HG02588 (cell line): ENCODE measurements at regions not wholly inside any gene's neighbourhood (a gene's known extent, or its start where the extent isn't known, plus 50 kb on each side); places are given as distances from the start of the nearest gene placed in this dataset.

Source experiments
- ATAC-seq: cut with Tn5 transposase; IDR thresholded peaks from one replicate; pipeline ENCODE4 v1.9.1; 2021; ENCODE audit warnings: mild to moderate bottlenecking, moderate library complexity; ENCODE audit not compliant: unreplicated experiment

DNA sequence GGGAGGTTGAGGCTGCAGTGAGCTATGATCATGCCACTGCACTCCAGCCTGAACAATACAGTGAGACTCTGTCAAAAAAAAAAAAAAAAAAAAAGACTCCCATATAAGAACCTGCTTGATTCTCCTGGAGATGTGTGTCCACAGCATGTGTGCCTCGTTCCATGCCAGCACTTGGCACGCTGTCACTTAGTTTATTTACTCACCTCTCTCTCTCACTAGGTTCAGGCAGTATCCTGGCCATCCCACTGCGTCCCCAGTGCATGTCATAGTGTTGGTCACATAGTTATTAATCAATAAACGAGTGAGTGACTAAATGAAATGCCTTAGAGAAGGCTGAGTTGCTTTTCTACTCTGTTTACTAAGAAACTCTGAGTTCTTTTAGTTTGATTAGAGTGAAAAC, 79.1 kb upstream of the GPR12 start:
- ATAC-seq: no peak

DNA sequence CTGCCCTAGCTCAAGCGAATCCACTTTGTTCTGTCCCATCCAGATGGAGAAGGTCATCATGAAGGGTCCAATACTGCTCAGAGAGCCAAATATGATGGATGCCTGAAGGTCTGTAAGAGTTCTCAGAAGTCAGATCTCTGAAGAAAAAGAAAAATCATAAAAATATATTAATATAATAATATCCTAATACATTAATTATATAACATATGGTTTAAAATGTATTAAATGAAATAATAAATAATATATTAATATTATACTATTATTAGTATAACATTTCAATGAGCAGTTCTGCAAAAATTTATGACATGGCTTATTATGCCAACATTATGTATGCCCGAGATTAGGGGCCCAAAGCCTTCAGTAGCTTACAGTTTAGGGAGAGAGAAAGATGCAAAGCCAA, 78.2 kb upstream of the GPR12 start:
- no peak for ATAC-seq

DNA sequence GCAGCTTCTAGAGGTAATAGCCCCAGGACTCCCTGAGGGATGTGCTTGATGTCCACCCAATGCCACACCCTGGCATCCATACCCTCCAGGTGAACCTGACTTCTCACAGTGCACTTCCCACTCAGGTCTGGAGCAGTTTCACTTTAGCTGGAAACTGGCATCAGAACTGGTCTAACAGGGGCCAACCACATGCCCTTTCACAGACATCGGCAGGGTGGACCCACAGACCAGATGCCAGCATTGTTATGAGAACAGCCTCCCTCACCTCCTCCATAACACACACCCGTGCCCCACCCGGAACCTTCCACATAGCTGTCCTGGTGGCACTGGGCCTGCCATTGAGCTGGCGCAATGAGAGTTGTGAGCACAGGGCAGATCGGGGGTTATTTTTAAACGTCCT, 77.4 kb upstream of the GPR12 start:
- ATAC-seq: no peak

DNA sequence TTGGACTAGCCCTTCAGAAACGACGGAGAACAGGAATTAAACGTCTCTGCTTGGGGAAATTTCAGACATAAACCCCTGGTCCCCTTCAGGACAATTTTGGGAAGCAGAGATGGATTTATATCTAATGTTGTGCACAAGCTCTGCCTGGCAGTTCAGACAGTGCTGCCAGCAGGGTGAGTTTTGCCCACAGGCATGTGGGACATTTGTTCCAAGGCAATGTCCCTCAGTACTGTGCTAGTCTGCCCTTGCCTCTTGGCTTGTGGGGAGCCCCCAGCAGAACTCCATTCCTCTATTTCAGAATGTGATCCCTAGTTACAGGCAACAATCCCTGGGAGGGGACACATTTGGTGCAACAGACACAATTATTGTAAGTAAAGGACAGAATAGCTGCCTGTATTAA, 76.5 kb upstream of the GPR12 start:
- no peak for ATAC-seq

DNA sequence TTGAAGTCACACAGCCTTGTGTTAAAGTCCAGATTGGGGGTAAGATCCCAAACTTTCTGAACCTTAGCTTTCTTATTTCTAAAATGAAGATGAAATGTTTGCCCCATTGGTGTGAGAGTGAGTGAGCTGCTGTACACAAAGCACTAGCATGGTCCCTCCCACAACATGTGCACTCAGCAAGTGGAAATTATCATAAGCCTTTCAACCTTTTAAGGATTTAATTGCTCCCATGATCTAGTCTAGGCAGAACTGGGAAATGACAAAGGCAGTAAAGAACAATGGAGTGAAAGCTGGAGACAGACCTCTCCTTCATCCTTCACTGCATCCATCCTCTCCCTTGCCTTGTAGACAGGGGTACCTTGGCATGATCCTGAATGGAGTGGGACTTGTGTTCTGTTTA, 76.0 kb upstream of the GPR12 start:
- ATAC-seq: no peak

DNA sequence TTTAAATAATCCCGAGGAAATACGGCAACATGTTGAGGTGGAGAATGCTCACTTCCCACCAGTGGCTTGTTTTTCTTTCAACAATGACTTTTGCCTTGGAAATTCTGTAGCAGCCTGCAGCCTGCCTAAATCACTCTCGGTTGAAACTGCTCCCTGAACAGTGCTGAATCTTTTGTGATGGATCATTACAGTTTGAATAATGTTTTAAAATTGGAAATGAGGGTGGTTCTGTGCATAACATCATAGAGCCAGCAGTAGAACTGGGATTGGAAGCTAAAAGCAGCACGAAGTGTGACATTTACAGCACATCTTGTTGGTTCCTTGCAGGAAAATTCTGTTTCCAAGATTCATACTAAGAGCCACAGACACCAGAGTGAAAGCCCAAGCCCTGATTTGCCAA, 74.1 kb upstream of the GPR12 start:
- no peak for ATAC-seq

DNA sequence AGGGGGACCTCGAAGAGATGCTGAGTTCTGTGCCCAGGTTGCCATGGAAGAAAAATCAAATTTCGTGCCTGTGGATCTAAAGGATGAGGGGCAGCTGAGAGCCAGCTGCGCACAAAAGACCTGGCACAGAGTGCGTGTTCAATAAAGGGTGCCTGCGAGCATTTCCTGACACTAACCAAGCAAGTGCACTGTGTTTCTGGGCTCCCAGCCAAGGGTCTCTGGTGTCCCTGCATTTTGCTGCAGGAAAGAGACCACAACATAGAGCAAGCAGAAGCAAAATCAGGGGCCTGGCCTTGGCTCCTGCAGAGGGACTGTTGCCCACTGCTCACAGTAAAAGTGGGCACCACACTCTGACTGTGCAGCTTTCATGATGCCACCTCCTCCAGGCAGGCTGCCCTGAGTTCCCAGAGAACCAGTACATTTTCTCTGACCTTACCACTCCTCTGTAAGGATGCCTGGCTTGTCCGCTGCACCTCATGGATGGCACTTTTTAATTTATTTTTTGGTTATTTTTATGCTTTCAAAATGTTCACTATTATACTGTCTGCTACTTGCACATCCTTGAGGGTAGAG, 70.8 kb upstream of the GPR12 start:
- no peak for ATAC-seq

DNA sequence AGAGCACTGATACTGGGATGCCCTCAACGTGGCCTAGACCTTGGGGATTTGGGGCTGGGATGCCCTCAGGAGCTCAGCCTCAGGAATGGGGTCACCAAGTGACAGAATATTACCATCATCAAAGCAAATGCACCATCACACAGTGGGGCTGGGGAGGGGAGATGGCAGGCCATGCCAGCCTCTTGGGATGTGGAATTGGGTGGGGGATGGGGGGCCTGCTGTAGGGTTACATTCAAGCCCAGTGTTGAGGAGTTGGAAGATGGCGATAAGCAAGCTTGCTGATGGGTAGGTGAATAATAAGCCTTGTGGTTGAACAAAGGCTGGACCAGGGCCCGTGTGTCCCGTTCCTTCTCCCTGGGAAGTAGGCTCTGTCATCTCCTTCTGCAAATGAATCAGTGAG, 69.1 kb upstream of the GPR12 start:
- no peak for ATAC-seq

DNA sequence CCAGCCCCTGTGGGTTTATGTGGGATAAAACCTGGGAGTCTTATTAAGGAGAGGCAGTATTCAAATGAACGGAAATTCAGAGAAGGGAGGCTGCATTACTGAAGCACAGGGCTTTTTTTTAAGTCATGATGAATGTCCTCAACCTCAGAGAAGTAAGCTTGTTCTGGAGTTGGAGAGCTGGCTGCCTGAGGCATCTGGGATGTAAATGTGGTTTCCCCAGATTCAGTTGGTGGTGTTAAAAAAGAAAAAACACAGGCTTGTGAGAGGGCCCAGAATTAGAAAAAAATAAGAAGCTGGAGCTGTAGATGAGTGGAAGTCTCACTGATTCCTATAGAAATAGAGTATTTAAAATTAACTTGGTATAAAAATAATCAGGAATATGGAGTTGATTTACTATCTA, 64.0 kb upstream of the GPR12 start:
- no peak for ATAC-seq

DNA sequence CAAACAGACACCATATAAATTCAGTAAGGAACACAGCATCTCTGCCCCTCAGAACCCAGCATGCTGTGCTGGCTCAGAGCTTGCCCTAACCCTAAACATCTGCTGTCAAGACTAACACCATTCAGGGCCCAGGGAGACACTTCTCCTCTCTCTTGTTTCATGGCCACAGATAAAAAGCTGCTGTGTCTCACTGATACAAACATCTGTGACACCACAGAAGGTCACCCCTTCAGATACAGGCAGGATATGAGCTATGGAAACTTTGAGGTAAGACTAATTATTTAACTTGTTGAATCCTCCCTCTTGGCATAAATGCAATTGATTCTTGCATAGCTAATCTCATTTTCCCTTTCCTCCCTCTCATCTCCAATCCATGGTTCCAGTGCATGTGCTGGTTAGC, 61.6 kb upstream of the GPR12 start:
- ATAC-seq: no peak

DNA sequence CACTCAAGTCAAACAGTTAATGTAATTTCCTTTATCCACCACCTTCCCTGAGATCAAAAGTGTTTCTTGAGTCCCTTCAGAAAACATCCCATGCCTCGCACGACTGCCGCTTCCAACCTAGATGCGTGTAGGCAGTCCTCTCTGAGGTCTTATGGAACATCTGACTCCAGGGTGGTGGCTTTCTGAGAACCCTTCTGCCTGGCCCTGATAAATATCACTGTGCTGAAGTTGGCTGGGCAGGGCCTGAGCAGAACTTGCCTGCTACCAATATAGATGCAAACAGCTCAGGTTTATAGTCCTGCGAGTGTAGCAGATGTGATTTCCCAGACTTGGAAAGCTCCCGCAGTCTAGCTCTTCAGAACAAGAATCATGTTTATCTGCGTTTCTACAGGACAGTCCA, 61.1 kb upstream of the GPR12 start:
- ATAC-seq: no peak

DNA sequence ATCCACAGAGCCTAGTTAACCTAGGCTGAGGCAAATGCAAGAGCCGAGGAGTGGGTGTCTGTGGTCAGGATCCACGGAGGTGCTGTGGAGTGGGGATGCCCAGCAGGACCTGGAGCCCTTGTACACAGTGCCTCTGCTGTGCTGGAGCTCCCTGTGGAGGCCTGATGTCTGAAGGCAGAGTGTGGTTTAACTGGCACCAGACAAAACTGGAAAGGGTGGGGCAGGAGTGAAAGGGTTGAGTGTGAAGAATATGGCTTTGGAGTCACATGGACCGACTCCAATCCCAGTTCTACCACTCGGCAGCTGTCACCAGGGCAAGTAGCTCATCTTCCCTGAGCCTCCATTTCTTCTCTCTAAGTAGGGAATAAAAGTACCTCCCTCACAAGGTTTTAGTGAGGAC, 60.3 kb upstream of the GPR12 start:
- ATAC-seq: no peak

DNA sequence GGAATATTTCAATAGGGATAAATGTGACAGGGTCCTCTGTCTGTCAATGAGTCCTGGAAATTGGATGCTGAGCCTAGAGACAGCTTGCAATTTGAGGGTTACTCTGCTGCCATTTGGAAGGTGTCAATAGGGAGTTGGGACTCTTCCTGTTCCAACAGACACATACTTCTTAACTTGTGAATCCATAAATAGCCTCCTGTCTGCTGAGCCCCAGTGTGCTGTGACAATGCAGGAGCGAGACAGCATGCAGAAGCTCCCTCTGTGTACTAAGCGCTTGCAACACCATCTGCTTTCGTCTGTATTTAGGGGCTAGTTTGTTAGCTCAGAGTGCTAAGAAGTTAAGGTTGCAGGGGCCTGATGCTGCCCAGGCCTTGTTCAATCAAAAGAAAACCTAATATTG, 58.5 kb upstream of the GPR12 start:
- ATAC-seq: no peak

DNA sequence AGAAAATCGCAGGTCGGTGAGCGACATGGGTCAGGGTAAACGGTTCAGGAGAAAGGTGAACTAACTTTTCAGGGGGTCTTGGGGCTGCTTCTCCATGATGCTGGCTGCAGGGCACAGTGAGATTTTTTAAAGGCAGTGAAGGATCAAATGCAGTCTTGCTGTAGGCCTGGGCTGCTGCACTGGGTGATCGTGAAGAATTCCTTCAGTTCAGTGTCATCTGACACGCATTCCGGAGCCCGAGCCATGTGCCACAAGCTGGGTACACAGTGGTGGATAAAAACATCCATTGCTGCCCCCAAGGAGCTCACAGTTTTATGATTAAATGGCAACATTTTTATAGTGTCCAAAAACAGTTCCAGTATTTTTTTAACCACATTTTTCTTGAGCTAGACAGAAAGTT, 56.3 kb upstream of the GPR12 start:
- ATAC-seq: no peak

DNA sequence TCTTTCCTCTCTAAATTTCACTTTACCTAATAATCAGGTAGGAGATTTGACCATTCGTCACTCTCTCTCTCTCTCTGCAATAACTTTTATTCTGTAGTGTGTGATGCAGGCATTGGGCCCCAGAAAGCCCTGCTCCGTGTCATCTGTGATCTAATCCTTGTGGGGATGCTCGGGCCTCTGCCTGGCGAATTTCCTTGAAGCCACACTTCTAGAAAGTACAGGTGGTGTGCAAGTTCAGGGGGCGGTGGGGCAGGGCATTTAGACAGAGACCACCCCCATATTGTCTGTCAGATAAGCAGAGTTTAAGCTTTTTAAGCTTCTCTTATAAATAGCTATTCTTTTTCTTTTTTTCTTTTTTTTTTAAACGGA, 53.4 kb upstream of the GPR12 start:
- ATAC-seq: no peak

DNA sequence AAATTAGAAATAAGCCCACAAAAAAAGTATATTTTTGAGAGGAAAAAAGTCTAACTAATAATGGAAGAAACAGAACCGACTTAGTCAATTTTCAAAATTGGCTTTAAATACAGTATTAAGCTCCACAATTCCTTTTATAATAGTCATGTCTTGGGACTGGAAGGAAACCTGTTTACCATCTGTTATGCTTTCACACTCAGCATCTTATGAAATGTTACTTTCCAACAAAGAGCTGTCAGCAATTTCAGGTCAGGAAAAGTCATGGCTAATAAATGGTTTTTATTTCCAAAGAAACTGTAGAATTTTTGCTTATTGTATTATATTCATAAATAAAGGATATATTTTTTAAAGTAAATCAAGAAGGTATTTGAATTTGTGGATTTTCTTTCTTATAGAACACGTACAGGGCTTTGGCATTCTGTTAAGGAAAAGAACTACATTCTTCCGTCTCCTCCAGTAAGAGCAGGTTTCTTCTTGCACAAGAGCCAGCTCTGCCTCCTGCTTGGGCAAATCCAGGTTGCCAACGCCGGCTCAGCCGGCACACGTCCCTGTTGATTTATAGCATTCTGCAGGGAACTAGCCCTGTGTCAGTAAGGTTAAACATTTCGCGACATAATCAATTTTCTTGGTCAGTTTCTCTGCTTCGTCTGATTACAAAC, 52.9 kb upstream of the GPR12 start:
- no peak for ATAC-seq

DNA sequence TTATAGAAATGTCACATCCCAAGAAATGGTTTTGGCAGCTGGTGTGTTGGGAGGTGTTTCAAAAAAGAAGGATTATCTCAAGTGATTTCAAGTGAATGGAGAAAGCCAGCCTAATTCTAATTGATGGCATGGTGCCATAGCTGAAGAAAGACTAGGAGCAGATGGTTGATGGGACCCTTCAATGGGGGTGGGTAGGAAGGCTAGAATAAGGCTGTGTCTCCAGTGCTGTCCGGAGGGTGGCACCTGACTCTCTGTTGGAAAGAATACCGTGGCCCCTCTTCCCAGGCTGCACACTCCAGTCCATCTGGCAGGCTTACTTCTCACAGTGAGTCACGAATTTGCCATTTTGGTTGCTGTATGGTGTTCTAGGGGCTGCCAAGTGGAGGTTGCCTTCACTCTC, 51.0 kb upstream of the GPR12 start:
- ATAC-seq: no peak
